IPS DF 4.7 (cell line): ENCODE measurements at regions not wholly inside any gene's neighbourhood (a gene's known extent, or its start where the extent isn't known, plus 50 kb on each side); places are given as distances from the start of the nearest gene placed in this dataset.

Experiments used
- DNase-seq: peaks from one replicate; pipeline ENCODE4 v3.0.0-alpha.2; 2013; ENCODE audit warnings: low spot score; ENCODE audit errors: extremely low read depth

GRCh38 chr6:167578371-167578901 lies 248.3 kb upstream of the AFDN start:
- no peak for DNase-seq

GRCh38 chr6:167579806-167580618 lies 246.7 kb upstream of the AFDN start:
- DNase-seq: no peak

- no peak for DNase-seq
Measured at GRCh38 chr6:167580619-167580911, 246.1 kb upstream of the AFDN start.

GRCh38 chr6:167581637-167582036 lies 245.1 kb upstream of the AFDN start:
- DNase-seq: no peak

- DNase-seq: no peak
Measured at GRCh38 chr6:167583412-167583811, 243.3 kb upstream of the AFDN start.

- DNase-seq: no peak
Measured at GRCh38 chr6:167588181-167588919, 238.4 kb upstream of the AFDN start.

- no peak for DNase-seq
Measured at GRCh38 chr6:167588920-167589614, 237.6 kb upstream of the AFDN start.

GRCh38 chr6:167589615-167589940 lies 237.1 kb upstream of the AFDN start:
- no peak for DNase-seq

- no peak for DNase-seq
Measured at GRCh38 chr6:167590193-167590592, 236.5 kb upstream of the AFDN start.
